ENCODE measurements at regions not wholly inside any gene's neighbourhood (a gene's known extent, or its start where the extent isn't known, plus 50 kb on each side); places are given as distances from the start of the nearest gene placed in this dataset.
"Not testable (repeated sequence)": the region's sequence is repeated elsewhere in the genome, so short reads cannot be mapped to it uniquely, and the experiment has no call there.

DNA sequence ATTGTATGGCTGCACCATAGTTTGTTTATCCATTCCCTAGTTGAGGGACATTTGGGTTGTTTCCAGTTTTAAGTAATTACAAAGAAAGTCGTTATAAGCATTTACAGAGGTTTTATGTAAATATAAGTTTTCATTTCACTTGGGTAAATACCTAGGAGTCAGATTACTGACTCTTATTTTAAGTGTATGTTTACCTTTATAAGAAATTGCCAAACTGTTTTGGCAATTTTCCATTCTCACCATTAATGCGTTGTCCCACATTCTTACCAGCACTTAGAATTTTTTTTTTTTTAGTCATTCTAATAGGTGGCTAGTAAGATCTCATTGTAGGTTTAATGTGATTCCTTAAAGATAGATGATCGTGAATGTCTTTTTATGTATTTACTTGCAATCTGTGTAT is 121.5 kb upstream of the NR3C2 start:
- FAIRE-seq: no peak
- no peak for DNase-seq (ENCODE audit: insufficient read length, low spot score)
- TF ChIP-seq, protein P1, sequence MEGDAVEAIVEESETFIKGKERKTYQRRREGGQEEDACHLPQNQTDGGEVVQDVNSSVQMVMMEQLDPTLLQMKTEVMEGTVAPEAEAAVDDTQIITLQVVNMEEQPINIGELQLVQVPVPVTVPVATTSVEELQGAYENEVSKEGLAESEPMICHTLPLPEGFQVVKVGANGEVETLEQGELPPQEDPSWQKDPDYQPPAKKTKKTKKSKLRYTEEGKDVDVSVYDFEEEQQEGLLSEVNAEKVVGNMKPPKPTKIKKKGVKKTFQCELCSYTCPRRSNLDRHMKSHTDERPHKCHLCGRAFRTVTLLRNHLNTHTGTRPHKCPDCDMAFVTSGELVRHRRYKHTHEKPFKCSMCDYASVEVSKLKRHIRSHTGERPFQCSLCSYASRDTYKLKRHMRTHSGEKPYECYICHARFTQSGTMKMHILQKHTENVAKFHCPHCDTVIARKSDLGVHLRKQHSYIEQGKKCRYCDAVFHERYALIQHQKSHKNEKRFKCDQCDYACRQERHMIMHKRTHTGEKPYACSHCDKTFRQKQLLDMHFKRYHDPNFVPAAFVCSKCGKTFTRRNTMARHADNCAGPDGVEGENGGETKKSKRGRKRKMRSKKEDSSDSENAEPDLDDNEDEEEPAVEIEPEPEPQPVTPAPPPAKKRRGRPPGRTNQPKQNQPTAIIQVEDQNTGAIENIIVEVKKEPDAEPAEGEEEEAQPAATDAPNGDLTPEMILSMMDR (IDR thresholded peaks at IDR 0.05; ENCODE audit: insufficient read depth, missing control alignments): no peak

DNA sequence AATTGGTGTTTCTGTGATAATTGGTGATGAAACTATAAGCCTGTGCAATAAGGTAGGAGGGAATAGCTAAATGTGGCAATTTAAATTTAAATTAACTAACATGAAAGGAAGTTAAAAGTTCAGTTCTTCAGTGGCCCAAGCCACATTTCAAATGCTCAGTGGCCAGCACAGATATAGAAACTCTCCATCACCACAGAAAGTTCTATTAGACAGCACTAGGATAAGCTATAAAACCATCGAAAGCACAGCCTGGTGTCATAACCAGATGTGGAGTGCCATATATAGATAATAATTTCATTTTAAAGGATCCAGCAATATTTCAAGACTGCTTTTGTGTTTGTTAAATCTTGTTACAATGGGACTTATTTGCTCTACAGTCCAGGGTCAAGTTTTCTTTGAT is 119.3 kb upstream of the NR3C2 start:
- TF ChIP-seq, protein P1 (IDR thresholded peaks at IDR 0.05; ENCODE audit: insufficient read depth, missing control alignments): no peak

DNA sequence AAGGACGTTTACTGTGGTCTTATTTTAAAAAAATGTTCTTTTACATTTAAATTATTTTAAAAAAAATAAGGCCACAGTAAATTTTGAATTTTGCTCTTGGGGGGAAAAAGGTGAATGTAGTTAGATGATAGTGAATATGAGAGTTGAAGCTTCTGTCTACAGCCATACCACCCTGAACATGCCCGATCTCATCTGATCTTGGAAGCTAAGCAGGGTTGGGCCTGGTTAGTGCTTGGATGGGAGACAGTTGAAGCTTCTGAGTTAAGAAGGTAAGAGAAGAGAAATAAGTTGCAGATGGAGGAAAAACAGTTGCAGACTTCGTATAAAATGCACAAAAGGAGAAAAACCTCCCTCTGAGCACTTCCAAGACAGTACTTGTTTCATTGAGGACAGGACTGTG is 115.6 kb upstream of the NR3C2 start:
- TF ChIP-seq, protein P1 (IDR thresholded peaks at IDR 0.05; ENCODE audit: insufficient read depth, missing control alignments): no peak
- FAIRE-seq: no peak
- no peak for DNase-seq (ENCODE audit: insufficient read length, low spot score)

More for the DNA sequence above, 119.3 kb upstream of the NR3C2 start:
- no peak for FAIRE-seq
- DNase-seq (ENCODE audit: insufficient read length, low spot score): no peak

DNA sequence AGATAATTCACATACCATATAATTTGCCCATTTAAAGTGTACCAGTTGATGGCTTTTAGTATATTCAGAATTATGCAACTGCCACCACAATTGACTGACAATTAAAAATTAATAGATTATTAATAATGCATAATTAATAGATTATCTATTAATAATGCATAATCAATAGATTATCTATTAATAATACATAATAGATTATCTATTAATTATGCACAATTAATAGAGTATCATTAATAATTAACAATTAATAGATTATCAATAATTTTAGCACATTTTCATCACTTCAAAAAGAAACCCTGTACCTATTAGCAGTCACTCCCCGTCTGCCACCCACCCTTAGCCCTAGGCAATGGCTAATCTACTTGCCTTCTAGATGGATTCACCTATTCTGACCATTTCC is 108.6 kb upstream of the NR3C2 start:
- DNase-seq (ENCODE audit: insufficient read length, low spot score) (no peak), FAIRE-seq (no peak)
- TF ChIP-seq, protein P1 (IDR thresholded peaks at IDR 0.05; ENCODE audit: insufficient read depth, missing control alignments): no peak

DNA sequence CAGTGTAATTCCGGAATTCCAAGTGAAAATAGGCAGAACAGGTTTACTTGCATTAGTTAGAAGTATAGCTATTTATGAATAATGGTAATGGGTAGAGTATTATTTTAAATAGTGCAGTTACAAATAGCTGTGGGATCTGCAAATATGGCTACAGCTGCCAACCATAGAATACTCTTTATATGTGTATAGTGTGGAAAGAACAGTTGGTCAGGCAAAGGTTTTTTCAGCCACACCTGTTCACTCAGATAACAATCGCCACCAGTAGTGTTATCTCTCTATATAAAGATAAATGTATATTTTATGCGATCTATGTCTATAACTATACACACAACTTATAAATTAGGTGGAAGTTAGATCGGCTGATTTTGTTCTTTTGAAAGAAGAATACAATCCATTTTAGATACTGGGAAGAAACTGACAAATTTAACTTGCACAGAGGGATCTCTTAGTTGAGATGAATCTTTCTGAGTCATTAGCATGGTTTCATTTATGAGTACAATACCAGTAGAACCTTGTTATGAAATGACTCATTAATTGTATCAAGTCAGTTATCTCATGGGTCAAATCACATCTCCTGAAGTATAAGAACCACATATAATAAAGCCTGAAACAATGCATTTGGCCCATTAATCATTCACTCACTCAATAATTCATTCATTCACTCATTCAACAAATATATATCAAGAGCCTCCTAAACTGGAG is 100.9 kb upstream of the NR3C2 start:
- no peak for DNase-seq (ENCODE audit: insufficient read length, low spot score)
- FAIRE-seq: no peak
- TF ChIP-seq, protein P1 (IDR thresholded peaks at IDR 0.05; ENCODE audit: insufficient read depth, missing control alignments): no peak

DNA sequence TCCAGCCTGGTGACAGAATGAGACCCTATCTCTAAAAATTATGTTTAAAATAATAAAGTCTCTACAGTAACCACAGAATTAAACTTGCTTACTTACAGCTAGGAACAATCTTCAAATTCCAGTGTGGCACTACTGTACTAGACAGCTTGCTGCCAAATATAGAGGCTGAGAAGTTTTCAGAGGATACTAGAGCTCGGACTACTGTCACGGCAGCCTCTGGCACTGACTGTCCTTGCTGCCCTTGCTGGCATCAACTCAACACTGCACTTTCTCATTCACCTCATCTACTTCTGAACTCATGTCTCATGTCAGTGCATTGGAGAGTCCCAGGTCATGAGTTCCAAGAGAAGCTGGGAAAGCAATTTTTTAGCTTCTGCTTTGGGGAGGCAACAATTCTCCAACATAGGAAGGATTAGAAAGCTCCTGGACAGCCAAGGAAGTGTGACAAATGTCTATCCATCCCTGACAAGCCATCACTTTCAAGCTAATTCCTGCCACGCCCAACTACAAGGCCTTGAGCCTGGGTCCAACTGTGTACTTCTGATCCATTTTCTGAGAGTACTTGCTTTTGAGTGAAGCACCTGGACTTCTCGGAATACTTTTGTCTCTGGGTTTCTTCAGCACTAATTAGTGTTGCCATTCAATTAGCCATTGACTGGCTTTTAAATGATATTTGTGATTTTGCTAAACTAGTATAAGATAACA is 98.6 kb upstream of the NR3C2 start:
- FAIRE-seq: no peak
- TF ChIP-seq, protein P1 (IDR thresholded peaks at IDR 0.05; ENCODE audit: insufficient read depth, missing control alignments): no peak
- no peak for DNase-seq (ENCODE audit: insufficient read length, low spot score)

DNA sequence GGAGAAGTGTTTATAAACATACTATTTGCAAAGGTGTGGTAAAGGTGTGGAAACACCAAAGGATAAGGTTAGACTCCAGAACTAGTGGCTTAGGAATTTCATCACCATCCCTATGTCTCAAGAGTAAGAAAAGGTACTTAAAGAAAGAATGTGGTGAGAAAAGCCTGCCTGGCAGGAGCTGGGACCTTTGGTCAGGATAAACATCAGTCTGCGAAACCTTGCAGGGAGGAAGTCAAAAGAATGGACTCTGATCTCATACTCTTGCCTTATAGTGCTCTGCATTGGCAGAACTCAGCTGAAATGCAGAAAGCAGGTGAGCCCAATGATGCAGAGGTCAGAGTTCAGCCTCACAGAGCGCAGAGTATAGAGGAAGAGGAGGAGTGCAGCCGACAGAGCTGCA is 97.2 kb upstream of the NR3C2 start:
- TF ChIP-seq, protein P1 (IDR thresholded peaks at IDR 0.05; ENCODE audit: insufficient read depth, missing control alignments): no peak
- FAIRE-seq (no peak), DNase-seq (ENCODE audit: insufficient read length, low spot score) (no peak)

DNA sequence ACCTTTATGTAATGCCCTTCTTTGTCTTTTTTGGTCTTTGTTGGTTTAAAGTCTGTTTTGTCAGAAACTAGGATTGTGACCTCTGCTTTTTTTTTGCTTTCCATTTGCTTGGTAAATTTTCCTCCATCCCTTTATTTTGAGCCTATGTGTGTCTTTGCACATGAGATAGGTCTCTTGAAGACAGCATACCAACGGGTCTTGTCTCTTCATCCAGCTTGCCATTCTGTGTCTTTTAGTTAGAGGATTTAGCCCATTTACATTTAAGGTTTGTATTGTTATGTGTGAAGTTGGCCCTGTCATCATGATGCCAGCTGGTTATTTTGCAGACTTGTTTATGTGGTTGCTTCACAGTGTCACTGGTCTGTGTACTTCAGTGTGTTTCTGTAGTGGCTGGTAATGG is 91.6 kb upstream of the NR3C2 start:
- DNase-seq (ENCODE audit: insufficient read length, low spot score); FAIRE-seq: not testable (repeated sequence)
